RWPE1 (cell line): ENCODE measurements at regions not wholly inside any gene's neighbourhood (a gene's known extent, or its start where the extent isn't known, plus 50 kb on each side); places are given as distances from the start of the nearest gene placed in this dataset.

Experiments
- CTCF ChIA-PET: fragments of 350-600 bp; sonication (Branson Sonifier 250); formaldehyde crosslinking; extraction: SDS; loops from one replicate; lab custom pipeline; 2021; lab: Yijun Ruan, JAX
- POLR2A ChIA-PET: fragments of 400-600 bp; formaldehyde crosslinking; extraction: SDS; loops from one replicate; lab custom pipeline; 2020; ENCODE audit warnings: antibody characterized with exemption; ENCODE audit not compliant: low non-redundant PET; lab: Yijun Ruan, JAX
- DNase-seq: peaks from one replicate; pipeline ENCODE4 v3.0.0; 2012; ENCODE audit warnings: low spot score
- H3K27ac ChIP-seq: fragments of 450-650 bp; 2 replicates; pipeline ENCODE4 v1.5.1; 2017
- TF ChIP-seq, protein P1 (sequence below): fragments of 450-650 bp; conservative IDR thresholded peaks from 2 replicates; pipeline ENCODE4 v1.5.1; 2017; ENCODE audit warnings: low read depth, mild to moderate bottlenecking

DNA sequence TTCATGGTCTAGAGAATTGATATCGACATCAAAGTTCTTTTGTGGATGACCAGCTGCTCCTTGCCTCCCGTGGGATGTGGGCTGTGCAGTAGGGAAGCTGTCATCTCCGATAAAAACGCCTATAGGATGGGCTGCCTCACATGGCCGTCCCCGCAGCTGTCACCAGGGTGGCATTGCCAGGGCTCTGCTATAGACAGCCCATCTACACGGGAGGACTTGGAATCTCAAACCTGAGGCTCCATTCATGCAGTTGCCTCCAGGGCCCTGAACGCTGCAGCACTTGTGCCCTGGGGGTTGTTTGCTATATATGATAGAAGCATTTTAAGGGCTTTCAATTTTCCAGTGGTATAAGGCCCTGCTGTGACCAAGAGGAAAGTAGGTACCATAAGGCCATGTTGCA lies 183.1 kb downstream of the MYCN start:
- CTCF ChIA-PET: interaction anchor here (0.6 kb wide), 1 partner anchor 68 kb away, joined by 3 read pairs; no protein-coding TSS in a partner anchor
- DNase-seq: no peak
- TF ChIP-seq, protein P1, sequence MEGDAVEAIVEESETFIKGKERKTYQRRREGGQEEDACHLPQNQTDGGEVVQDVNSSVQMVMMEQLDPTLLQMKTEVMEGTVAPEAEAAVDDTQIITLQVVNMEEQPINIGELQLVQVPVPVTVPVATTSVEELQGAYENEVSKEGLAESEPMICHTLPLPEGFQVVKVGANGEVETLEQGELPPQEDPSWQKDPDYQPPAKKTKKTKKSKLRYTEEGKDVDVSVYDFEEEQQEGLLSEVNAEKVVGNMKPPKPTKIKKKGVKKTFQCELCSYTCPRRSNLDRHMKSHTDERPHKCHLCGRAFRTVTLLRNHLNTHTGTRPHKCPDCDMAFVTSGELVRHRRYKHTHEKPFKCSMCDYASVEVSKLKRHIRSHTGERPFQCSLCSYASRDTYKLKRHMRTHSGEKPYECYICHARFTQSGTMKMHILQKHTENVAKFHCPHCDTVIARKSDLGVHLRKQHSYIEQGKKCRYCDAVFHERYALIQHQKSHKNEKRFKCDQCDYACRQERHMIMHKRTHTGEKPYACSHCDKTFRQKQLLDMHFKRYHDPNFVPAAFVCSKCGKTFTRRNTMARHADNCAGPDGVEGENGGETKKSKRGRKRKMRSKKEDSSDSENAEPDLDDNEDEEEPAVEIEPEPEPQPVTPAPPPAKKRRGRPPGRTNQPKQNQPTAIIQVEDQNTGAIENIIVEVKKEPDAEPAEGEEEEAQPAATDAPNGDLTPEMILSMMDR: no peak
- no peak overlapping the region for H3K27ac ChIP-seq
- POLR2A ChIA-PET: no interaction called here

DNA sequence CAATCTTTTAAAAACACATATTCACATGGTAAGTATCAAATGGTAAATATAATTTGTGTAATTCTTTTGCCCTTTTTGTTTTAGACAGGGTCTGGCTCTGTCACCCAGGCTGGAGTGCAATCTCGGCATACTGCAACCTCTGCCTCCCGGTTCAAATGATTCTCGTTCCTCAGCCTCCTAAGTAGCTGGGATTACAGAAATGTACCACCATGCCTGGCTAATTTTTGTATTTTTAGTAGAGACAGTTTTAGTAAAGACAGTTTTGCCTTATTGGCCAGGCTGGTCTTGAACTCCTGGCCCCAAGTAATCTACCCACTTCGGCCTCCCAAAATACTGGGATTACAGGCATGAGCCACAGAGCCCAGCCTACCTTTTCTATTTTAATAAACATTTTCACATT lies 182.2 kb downstream of the MYCN start:
- TF ChIP-seq, protein P1: no peak
- DNase-seq: no peak
- ChIA-PET CTCF (no interaction called here), POLR2A (no interaction called here)
- no peak overlapping the region for H3K27ac ChIP-seq

DNA sequence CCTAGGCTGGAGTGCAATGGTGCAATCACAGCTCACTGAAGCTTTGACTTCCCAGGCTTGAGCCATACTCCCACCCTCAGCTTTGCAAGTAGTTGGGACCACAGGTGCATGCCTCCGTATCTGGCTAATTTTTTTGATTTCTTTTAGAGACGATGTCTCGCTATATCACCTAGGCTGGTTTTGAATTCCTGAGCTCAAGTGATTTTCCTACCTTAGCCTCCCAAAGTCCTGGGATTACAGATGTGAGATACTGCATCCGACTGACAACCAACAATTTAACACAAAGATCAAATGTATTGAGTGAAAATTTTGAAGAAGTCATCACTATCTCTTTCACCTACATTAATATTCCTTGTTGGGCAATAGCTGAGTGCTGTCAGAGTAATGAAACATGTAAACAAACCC lies 181.6 kb downstream of the MYCN start:
- TF ChIP-seq, protein P1: no peak
- CTCF ChIA-PET: no interaction called here
- POLR2A ChIA-PET: no interaction called here
- no peak for DNase-seq
- no peak overlapping the region for H3K27ac ChIP-seq

DNA sequence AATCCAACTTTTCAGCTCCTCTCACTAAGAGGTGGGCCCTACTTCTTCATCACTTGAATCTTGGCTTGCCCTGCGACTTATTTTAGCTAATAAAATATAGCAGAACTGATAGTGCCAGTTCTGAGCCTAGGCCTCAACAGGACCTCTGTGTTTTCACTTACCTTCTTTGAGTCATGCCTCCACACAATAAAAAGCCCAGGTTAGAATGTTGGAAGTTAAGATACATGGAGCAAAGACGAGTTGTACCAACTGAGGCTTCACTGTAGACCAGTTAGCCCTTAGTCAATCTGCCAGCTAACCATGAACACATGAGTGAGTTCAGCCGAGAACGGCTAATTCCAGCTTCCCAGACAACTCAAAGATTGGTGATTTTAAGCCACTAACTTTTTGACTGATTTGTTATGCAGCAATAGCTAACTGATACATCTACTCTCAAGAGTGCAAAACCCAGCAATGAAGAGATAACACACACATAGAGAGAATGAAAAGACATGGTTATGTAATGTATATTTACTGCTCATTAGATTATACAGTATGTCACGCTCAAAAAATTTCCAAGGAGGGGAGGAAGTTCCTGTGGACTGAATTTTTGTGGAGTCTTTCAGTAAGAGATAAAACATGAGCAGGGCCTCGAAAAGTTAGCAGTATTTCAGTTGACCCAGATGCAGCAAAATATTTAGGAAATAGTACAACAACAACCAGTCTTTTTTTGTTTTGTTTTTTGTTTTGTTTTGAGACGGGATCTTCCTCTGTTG lies 181.1 kb downstream of the MYCN start:
- DNase-seq: no peak
- CTCF ChIA-PET: no interaction called here
- POLR2A ChIA-PET: no interaction called here
- H3K27ac ChIP-seq: no peak overlapping the region
- TF ChIP-seq, protein P1: no peak

DNA sequence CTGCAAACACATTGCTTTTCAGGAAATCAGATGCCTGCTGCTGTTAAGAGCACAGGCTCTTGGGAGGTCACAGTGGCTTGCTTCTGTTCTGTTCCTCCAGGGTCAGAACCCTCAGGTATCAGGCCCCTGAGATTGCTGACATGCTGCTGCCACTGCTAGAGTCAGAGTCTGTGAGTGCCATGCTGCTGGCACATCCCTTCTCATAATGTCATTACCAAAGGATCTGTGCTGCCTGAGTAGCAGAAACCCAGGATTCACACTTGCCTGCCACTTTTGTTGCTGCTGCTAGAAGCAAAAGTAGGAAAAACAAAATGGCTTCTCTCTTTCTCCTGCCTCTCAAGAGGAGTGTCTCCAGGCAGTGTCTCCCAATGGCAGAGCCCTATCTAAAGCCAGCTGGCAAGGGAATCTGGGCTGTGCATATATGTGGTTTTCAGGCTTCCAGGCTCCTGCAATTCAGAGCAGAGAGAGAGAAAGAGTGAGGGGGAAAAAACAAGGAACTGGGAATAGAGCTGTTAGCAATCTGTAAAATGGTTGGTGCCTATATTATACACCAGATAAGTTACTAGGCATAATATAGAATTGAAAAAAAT lies 180.3 kb downstream of the MYCN start:
- DNase-seq: no peak
- no peak overlapping the region for H3K27ac ChIP-seq
- TF ChIP-seq, protein P1: no peak
- ChIA-PET CTCF (no interaction called here), POLR2A (no interaction called here)

DNA sequence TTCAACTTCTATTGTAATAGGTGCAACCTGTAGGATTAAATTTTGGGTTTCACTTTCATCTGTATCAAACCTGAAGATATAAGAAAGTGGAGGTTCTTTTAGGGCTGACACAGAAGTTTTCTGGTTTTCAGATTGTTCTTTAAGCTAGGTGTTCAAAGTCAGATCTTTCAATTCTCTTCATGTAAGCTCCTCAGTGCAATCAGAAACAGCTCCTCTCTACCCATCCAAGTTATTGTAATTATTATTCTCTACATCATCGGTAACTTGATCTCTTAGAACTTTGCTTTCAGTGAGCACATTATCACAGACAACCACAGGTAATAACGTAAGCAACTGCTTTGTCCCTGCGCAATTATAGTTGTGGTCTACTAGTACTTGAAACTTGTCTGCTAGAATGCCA lies 179.4 kb downstream of the MYCN start:
- CTCF ChIA-PET: no interaction called here
- no peak overlapping the region for H3K27ac ChIP-seq
- no peak for DNase-seq
- POLR2A ChIA-PET: no interaction called here
- TF ChIP-seq, protein P1: no peak
